H1 (cell line): ENCODE measurements at regions not wholly inside any gene's neighbourhood (a gene's known extent, or its start where the extent isn't known, plus 50 kb on each side); places are given as distances from the start of the nearest gene placed in this dataset.

Source experiments
- SRF ChIP-seq: IDR thresholded peaks from 2 replicates; pipeline ENCODE4 v1.6.1; 2011; ENCODE audit warnings: mild to moderate bottlenecking, low read depth, low read length, moderate library complexity

DNA sequence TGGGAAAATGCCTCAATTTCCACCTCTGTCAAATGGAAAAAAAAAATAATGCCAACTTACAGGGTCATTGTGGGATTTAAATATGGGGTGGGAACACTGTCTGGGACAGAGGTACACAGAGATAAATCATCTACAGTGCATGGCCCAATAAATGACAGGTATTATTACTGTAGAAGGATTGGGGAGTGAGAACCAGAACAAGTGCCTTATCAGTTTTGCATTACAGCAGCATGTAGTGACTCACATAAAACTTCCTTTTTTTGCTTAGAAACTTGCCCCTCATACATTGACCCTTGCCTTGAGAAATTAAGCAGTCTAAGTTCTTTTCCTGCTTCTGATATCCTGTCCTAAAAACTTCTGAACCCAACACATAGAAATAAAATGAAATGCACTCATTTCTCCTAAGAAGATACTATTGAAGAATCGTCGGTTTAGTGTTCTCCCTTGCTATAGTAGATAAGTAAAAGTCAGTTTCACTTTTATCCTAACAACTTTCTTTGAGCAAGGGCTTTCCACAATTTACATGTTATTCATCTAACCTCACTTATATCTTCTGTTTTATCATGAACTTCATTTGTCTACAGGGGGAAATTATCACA is 121.0 kb upstream of the HAAO start (continued):
- TF ChIP-seq SRF, result no peak
